ENCODE measurements at regions not wholly inside any gene's neighbourhood (a gene's known extent, or its start where the extent isn't known, plus 50 kb on each side); places are given as distances from the start of the nearest gene placed in this dataset.

DNA sequence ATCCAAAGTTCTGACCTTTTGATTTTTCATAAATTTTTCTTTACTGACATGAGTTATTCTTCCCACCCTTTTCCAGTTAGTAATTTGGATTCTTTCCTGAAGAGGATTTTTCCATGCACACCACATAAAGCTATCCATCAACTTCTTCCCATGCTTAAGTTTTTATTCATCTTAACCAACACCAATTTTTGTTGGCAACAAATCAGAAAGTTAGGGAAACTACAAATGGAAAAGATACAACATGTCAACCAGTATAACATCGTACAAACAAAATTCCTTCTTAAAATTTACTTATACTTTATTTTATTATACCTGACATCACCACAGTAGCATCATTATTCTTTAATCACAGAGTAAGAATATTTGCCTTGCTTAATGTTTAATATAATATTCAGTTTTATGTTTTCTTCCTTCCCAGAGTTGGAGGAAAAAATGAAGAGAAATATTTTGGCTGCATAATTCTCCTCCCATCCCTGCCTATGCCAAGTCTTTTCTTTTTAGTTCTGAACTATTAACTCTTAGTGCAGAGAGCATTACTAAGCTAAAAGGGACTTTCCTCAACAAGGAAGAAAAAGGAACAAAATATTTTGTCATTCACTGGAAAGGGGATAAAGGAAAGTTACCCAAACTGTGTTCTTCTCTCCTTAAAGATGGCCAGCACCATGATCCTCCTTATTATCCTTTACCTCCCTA is 67.5 kb upstream of the MEOX2 start (continued):
- TF ChIP-seq SP2 (IDR thresholded peaks at IDR 0.05; ENCODE audit: extremely low read depth, low read depth, low read length, poor library complexity, severe bottlenecking) (no peak), ZNF696 (CRISPR knock-in tag; conservative IDR thresholded peaks at IDR 0.05) (no peak), XRCC5 (IDR thresholded peaks at IDR 0.05; ENCODE audit: low read depth, low read length) (no peak), ZNF445 (CRISPR knock-in tag; IDR thresholded peaks at IDR 0.05; ENCODE audit: low read depth) (no peak)
- TF ChIP-seq, protein P1, sequence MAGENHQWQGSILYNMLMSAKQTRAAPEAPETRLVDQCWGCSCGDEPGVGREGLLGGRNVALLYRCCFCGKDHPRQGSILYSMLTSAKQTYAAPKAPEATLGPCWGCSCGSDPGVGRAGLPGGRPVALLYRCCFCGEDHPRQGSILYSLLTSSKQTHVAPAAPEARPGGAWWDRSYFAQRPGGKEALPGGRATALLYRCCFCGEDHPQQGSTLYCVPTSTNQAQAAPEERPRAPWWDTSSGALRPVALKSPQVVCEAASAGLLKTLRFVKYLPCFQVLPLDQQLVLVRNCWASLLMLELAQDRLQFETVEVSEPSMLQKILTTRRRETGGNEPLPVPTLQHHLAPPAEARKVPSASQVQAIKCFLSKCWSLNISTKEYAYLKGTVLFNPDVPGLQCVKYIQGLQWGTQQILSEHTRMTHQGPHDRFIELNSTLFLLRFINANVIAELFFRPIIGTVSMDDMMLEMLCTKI (IDR thresholded peaks at IDR 0.05; ENCODE audit: partially characterized antibody): no peak

DNA sequence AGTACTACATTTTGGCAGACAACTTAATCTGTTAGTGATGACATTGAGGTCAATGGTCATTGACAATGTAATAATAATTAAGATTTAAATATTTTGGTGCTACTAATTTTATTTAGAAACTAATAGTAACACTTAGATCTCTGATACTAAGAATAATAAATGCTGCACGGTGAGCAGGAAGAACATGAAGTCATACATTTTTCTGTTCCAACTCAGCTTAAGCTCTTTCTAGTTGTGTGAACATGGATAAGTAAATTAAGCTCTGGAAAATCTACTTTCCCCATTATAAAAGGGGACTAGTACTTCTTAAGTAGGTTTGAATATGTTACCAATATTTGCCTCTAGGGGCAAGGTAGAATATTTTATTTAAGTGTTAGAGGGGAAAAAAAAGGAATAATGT is 65.9 kb upstream of the MEOX2 start:
- in situ Hi-C loops (cut with MboI) (no loop called here), intact Hi-C loops (cut with micrococcal nuclease) (no loop called here)
- WGBS (ENCODE audit: insufficient coverage, low coverage, missing lambda C conversion rate): 0% methylated on average over 1 of the region's 1 CpG
- no peaks in the 10 kb centered on the region for H3K4me1 ChIP-seq (replicated peaks in 1 of 2; ENCODE audit: control insufficient read depth in 2 of 2, insufficient read depth in 2 of 2, low read length in 2 of 2)
- H2AFZ ChIP-seq (ENCODE audit: low read depth, low read length): no peak overlapping the region
- H3K9me3 ChIP-seq (replicated peaks; ENCODE audit: control insufficient read depth, insufficient read depth, low read depth, low read length): no peaks in the 10 kb centered on the region
- no peak overlapping the region for H3K4me3 ChIP-seq
- ATAC-seq (no peak), DNase-seq (ENCODE audit: extremely low read depth in 1 of 4, low spot score in 3 of 4) (no peak), FAIRE-seq (no peak)
- no peak overlapping the region for H3K4me2 ChIP-seq (ENCODE audit: insufficient read depth, low read length)
- no peaks in the 10 kb centered on the region for H3K9me1 ChIP-seq (ENCODE audit: control insufficient read depth, insufficient read depth, low read length)
- no peak overlapping the region for H3K27ac ChIP-seq (ENCODE audit: extremely low read depth, low read depth, low read length)
- POLR2A ChIA-PET: no interaction called here
- H3K9ac ChIP-seq (ENCODE audit: insufficient read depth in 1 of 2, low read depth in 2 of 2, low read length in 2 of 2): no peak overlapping the region
- H3K36me3 ChIP-seq (ENCODE audit: control insufficient read depth, insufficient read depth, low read length): no peaks in the 10 kb centered on the region
- CTCF ChIA-PET (ENCODE audit: low intra/inter-chr PET ratio): no interaction called here
- no peaks in the 10 kb centered on the region for H3K27me3 ChIP-seq (ENCODE audit: control insufficient read depth in 2 of 2, insufficient read depth in 2 of 2, low read length in 2 of 2)
- H4K20me1 ChIP-seq (replicated peaks; ENCODE audit: control insufficient read depth, insufficient read depth, low read length): no peaks in the 10 kb centered on the region
- no peaks in the 10 kb centered on the region for H3K79me2 ChIP-seq (ENCODE audit: control insufficient read depth, insufficient read depth, low read length)
- BruUV-seq (replicated peaks): no TSS peak
- no peak for TF ChIP-seq FOXP1 (CRISPR knock-in tag; IDR thresholded peaks at IDR 0.05)
- no peak for TF ChIP-seq HNRNPH1 (optimal IDR thresholded peaks at IDR 0.05; ENCODE audit: low read depth, low read length)
- TF ChIP-seq ZNF347 (CRISPR knock-in tag; IDR thresholded peaks at IDR 0.05; ENCODE audit: low read depth): no peak
- TF ChIP-seq CC2D1A (IDR thresholded peaks at IDR 0.05): no peak
- no peak for TF ChIP-seq HMG20B (CRISPR knock-in tag; IDR thresholded peaks at IDR 0.05)
- TF ChIP-seq, protein P2, sequence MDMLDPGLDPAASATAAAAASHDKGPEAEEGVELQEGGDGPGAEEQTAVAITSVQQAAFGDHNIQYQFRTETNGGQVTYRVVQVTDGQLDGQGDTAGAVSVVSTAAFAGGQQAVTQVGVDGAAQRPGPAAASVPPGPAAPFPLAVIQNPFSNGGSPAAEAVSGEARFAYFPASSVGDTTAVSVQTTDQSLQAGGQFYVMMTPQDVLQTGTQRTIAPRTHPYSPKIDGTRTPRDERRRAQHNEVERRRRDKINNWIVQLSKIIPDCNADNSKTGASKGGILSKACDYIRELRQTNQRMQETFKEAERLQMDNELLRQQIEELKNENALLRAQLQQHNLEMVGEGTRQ (CRISPR knock-in tag; IDR thresholded peaks at IDR 0.05): no peak
- no peak for TF ChIP-seq ZKSCAN3 (CRISPR knock-in tag; IDR thresholded peaks at IDR 0.05)
- no peak for TF ChIP-seq XRCC3 (IDR thresholded peaks at IDR 0.05)
- no peak for TF ChIP-seq GATA2 (CRISPR knock-in tag; IDR thresholded peaks at IDR 0.05)
- no peak for TF ChIP-seq SRSF1 (IDR thresholded peaks at IDR 0.05; ENCODE audit: low read depth, low read length)
- TF ChIP-seq, protein P3, sequence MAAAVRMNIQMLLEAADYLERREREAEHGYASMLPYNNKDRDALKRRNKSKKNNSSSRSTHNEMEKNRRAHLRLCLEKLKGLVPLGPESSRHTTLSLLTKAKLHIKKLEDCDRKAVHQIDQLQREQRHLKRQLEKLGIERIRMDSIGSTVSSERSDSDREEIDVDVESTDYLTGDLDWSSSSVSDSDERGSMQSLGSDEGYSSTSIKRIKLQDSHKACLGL (CRISPR knock-in tag; IDR thresholded peaks at IDR 0.05; ENCODE audit: borderline replicate concordance, poor library complexity, severe bottlenecking): no peak
- no peak for TF ChIP-seq CCNT2 (IDR thresholded peaks at IDR 0.05; ENCODE audit: borderline replicate concordance, extremely low read depth, insufficient read length, low read depth, low read length)
- no peak for TF ChIP-seq PRMT5 (CRISPR knock-in tag; IDR thresholded peaks at IDR 0.05)
- TF ChIP-seq SIRT6 (IDR thresholded peaks at IDR 0.05; ENCODE audit: low read depth, low read length): no peak
- no peak for TF ChIP-seq KDM4B (IDR thresholded peaks at IDR 0.05; ENCODE audit: borderline replicate concordance in 2 of 2, low read depth in 1 of 2)
- no peak for TF ChIP-seq TAF9B (IDR thresholded peaks at IDR 0.05; ENCODE audit: partially characterized antibody)
